ENCODE measurements at regions not wholly inside any gene's neighbourhood (a gene's known extent, or its start where the extent isn't known, plus 50 kb on each side); places are given as distances from the start of the nearest gene placed in this dataset.
A peak's percentile ranks its signal among the peaks of the same experiment; 100 is the strongest.

- DNase-seq (ENCODE audit: low spot score) = no peak
Measured at GRCh38 chr1:80806431-80806830, 994.3 kb upstream of the ADGRL2 start.

GRCh38 chr1:80801695-80802094 is 999.0 kb upstream of the ADGRL2 start:
- no peak for DNase-seq (ENCODE audit: low spot score)

GRCh38 chr1:80799457-80799856 is 1001.3 kb upstream of the ADGRL2 start:
- DNase-seq (ENCODE audit: low spot score) = no peak

GRCh38 chr1:80779275-80779674 is 1021.5 kb upstream of the ADGRL2 start:
- no peak for DNase-seq (ENCODE audit: low spot score)

- no peak for DNase-seq (ENCODE audit: low spot score)
Measured at GRCh38 chr1:80778094-80778840, 1022.5 kb upstream of the ADGRL2 start.

GRCh38 chr1:80776266-80776665 is 1024.5 kb upstream of the ADGRL2 start:
- DNase-seq (ENCODE audit: low spot score) = no peak

- DNase-seq (ENCODE audit: low spot score) = peak; percentile 2
Measured at GRCh38 chr1:80769208-80769750, 1031.5 kb upstream of the ADGRL2 start.

GRCh38 chr1:80767711-80768110 is 1033.0 kb upstream of the ADGRL2 start:
- no peak for DNase-seq (ENCODE audit: low spot score)

- DNase-seq (ENCODE audit: low spot score) = no peak
Measured at GRCh38 chr1:80759354-80759753, 1041.4 kb upstream of the ADGRL2 start.

- DNase-seq (ENCODE audit: low spot score) = no peak
Measured at GRCh38 chr1:80755944-80756343, 1044.8 kb upstream of the ADGRL2 start.

GRCh38 chr1:80751204-80751603 is 1049.5 kb upstream of the ADGRL2 start:
- no peak for DNase-seq (ENCODE audit: low spot score)

GRCh38 chr1:80731241-80731894 is 1069.4 kb upstream of the ADGRL2 start:
- no peak for DNase-seq (ENCODE audit: low spot score)

- DNase-seq (ENCODE audit: low spot score) = no peak
Measured at GRCh38 chr1:80722611-80723010, 1078.1 kb upstream of the ADGRL2 start.

GRCh38 chr1:80706526-80706925 is 1094.2 kb upstream of the ADGRL2 start:
- DNase-seq (ENCODE audit: low spot score) = no peak

- DNase-seq (ENCODE audit: low spot score) = no peak
Measured at GRCh38 chr1:80678438-80678837, 1122.3 kb upstream of the ADGRL2 start.

GRCh38 chr1:80675454-80675853 is 1125.3 kb upstream of the ADGRL2 start:
- no peak for DNase-seq (ENCODE audit: low spot score)

- peak; percentile 25 for DNase-seq (ENCODE audit: low spot score)
Measured at GRCh38 chr1:80673935-80674597, 1126.7 kb upstream of the ADGRL2 start.

GRCh38 chr1:80668372-80668771 is 1132.4 kb upstream of the ADGRL2 start:
- no peak for DNase-seq (ENCODE audit: low spot score)

GRCh38 chr1:80666073-80666472 is 1134.7 kb upstream of the ADGRL2 start:
- no peak for DNase-seq (ENCODE audit: low spot score)

GRCh38 chr1:80659161-80659560 is 1141.6 kb upstream of the ADGRL2 start:
- no peak for DNase-seq (ENCODE audit: low spot score)

- peak; percentile 31 for DNase-seq (ENCODE audit: low spot score)
Measured at GRCh38 chr1:80657707-80658106, 1143.0 kb upstream of the ADGRL2 start.

GRCh38 chr1:80657044-80657643 is 1143.6 kb upstream of the ADGRL2 start:
- no peak for DNase-seq (ENCODE audit: low spot score)
